Testis (tissue), 2 donors: ENCODE measurements at regions not wholly inside any gene's neighbourhood (a gene's known extent, or its start where the extent isn't known, plus 50 kb on each side); places are given as distances from the start of the nearest gene placed in this dataset.

ENCODE experiments used
- CTCF ChIP-seq, 3 experiments: fragments of 450-650 bp in 2 of 3; fragments of 200-600 bp in 1 of 3; sonication (generic) in 1 of 3; IDR thresholded peaks; one replicate each; pipeline ENCODE4 v1.5.1; 2016 to 2019; ENCODE audit warnings: antibody characterized with exemption in 3 of 3, mild to moderate bottlenecking in 2 of 3, moderate library complexity in 1 of 3
- POLR2A ChIP-seq: fragments of 450-650 bp; IDR thresholded peaks from one replicate; pipeline ENCODE4 v1.6.1; 2017; ENCODE audit warnings: antibody characterized with exemption, mild to moderate bottlenecking, moderate library complexity

GRCh38 chr2:153096272-153096671 is 377.9 kb downstream of the ARL6IP6 start:
- TF ChIP-seq CTCF (IDR thresholded peaks at IDR 0.05): no peak
- no peak for TF ChIP-seq POLR2A
